Astrocyte (in vitro differentiated cells and primary cell): ENCODE measurements at regions not wholly inside any gene's neighbourhood (a gene's known extent, or its start where the extent isn't known, plus 50 kb on each side); places are given as distances from the start of the nearest gene placed in this dataset.
"Not testable (repeated sequence)": the region's sequence is repeated elsewhere in the genome, so short reads cannot be mapped to it uniquely, and the experiment has no call there.

ENCODE experiments used
- CTCF ChIP-seq: IDR thresholded peaks from 2 replicates; pipeline ENCODE4 v1.5.1; 2011; ENCODE audit warnings: low read depth, mild to moderate bottlenecking, inconsistent platforms, low read length, moderate library complexity; ENCODE audit not compliant: insufficient read depth
- EZH2 ChIP-seq: IDR thresholded peaks from 2 replicates; pipeline ENCODE4 v1.6.1; 2012; ENCODE audit warnings: mild to moderate bottlenecking, low read length, inconsistent platforms; ENCODE audit not compliant: insufficient read depth

- TF ChIP-seq CTCF, EZH2: not testable (repeated sequence)
Measured at GRCh38 chr5:174471528-174471927, 252.9 kb upstream of the MSX2 start.
